ENCODE measurements at regions not wholly inside any gene's neighbourhood (a gene's known extent, or its start where the extent isn't known, plus 50 kb on each side); places are given as distances from the start of the nearest gene placed in this dataset.

DNA sequence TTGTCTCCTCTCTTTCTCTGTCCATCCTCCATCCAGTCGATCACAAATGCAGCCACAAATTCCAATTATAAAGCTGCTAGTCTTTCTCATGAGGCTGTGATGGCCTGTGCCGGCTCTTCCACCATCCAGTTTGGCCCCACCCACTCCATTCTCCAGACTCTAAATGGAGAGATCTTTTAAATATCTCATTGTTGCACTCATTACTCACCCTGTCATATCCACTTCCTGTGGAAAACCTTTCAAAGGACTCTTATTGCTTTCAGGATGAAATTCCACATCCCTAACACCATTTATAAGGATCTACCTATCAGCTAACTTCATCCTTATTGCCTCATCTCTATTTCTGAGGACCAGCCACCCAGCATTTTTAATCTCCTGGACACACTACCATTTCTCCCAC lies 70.6 kb downstream of the NRN1 start:
- Histone ChIP-seq H3K27ac (no peak overlapping the region), H3K27me3 (no peaks in the 10 kb centered on the region), H3K4me3 (no peak overlapping the region), H3K4me1 (peaks cover 0 to 10% (median 8%) of the 10 kb centered on the region in 4 donors), H3K36me3 (no peaks in the 10 kb centered on the region), H3K9me3 (no peaks in the 10 kb centered on the region)
- TF ChIP-seq POLR2A (IDR thresholded peaks at IDR 0.05) (no peak), EP300 (IDR thresholded peaks at IDR 0.05) (no peak), POLR2AphosphoS5 (IDR thresholded peaks at IDR 0.05) (no peak)
- TF ChIP-seq, protein P1, sequence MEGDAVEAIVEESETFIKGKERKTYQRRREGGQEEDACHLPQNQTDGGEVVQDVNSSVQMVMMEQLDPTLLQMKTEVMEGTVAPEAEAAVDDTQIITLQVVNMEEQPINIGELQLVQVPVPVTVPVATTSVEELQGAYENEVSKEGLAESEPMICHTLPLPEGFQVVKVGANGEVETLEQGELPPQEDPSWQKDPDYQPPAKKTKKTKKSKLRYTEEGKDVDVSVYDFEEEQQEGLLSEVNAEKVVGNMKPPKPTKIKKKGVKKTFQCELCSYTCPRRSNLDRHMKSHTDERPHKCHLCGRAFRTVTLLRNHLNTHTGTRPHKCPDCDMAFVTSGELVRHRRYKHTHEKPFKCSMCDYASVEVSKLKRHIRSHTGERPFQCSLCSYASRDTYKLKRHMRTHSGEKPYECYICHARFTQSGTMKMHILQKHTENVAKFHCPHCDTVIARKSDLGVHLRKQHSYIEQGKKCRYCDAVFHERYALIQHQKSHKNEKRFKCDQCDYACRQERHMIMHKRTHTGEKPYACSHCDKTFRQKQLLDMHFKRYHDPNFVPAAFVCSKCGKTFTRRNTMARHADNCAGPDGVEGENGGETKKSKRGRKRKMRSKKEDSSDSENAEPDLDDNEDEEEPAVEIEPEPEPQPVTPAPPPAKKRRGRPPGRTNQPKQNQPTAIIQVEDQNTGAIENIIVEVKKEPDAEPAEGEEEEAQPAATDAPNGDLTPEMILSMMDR (IDR thresholded peaks at IDR 0.05), result no peak
- intact Hi-C loops (cut with DNase I), result no loop called here
- no peak for DNase-seq
- WGBS, 2 donors, result 68 to 82% methylated on average over 2 of the region's 2 CpGs

DNA sequence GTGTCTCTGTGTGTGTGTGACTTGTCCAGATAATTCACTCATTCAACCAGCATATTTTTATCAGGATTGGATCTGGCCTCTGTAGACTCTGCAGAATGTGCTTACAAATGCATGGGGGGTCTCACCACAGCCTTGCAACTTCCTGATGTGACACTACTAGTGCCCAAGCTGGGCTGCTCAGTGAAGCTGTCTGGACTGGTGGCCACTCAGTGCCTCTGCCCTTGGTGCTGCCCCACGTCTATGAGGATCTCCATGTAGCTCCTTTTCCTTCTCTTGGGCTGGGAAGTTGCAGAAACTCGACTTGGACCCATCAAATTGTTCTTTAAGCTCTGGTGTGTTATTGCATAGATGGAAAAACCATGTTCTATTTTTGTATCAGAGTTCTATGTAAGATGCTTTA lies 75.8 kb downstream of the NRN1 start:
- H3K27ac ChIP-seq, result no peak overlapping the region
- DNase-seq, result no peak
- no peak for TF ChIP-seq POLR2AphosphoS5 (IDR thresholded peaks at IDR 0.05)
- H3K4me1 ChIP-seq, result no peaks in the 10 kb centered on the region
- 31 to 46% methylated on average over 2 of the region's 2 CpGs for WGBS, 2 donors
- no peaks in the 10 kb centered on the region for H3K27me3 ChIP-seq
- peaks cover 0 to 3% (median 0%) of the 10 kb centered on the region in 4 donors for H3K9me3 ChIP-seq
- intact Hi-C loops (cut with DNase I), result no loop called here
- H3K4me3 ChIP-seq, result no peak overlapping the region
- H3K36me3 ChIP-seq, result no peaks in the 10 kb centered on the region

DNA sequence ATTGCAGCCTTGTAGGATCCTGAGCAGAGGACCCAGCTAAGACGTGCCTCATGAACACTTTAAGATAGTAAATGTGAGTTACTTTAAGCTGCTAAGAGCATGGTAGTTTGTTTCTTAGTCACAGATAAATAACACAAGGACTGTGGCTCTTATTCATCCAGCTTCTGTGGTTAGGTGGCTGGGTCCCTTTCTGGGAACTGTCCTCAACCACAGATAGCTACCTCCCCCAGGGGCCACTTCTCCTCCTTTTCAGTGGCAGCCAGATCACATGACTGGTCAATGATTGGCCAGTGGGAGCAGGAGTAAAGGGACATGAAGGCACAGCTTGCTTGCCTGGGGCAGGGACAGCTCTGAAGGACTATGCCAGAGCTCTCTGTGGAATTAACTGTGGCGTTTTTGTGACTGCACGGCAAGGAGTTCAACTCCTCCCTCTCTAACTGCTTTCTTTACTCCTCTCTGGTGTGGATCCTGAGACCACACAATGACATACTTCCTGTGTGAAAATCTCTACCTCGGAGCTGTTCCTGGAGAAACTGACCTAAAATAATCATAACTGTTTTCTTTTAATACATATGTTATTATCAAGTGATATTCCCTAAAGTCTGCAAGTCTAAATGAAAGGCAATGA lies 76.5 kb downstream of the NRN1 start:
- Histone ChIP-seq H3K9me3 (peaks cover 0 to 3% (median 0%) of the 10 kb centered on the region in 4 donors), H3K36me3 (no peaks in the 10 kb centered on the region), H3K27me3 (no peaks in the 10 kb centered on the region), H3K4me3 (no peak overlapping the region), H3K27ac (no peak overlapping the region), H3K4me1 (no peaks in the 10 kb centered on the region)
- intact Hi-C loops (cut with DNase I), result no loop called here
- no peak for DNase-seq
- 69 to 72% methylated on average over 4 of the region's 4 CpGs for WGBS, 2 donors
- no peak for TF ChIP-seq EP300 (IDR thresholded peaks at IDR 0.05)
- TF ChIP-seq, protein P1 (IDR thresholded peaks at IDR 0.05), result no peak
- no peak for TF ChIP-seq POLR2AphosphoS5 (IDR thresholded peaks at IDR 0.05)
- TF ChIP-seq POLR2A (IDR thresholded peaks at IDR 0.05), result no peak

- Histone ChIP-seq H3K27ac (no peak overlapping the region), H3K27me3 (no peaks in the 10 kb centered on the region), H3K36me3 (no peaks in the 10 kb centered on the region), H3K9me3 (peaks cover 0 to 2% (median 1%) of the 10 kb centered on the region in 4 donors), H3K4me3 (no peak overlapping the region), H3K4me1 (no peaks in the 10 kb centered on the region)
- DNase-seq, result no peak
- WGBS, 2 donors, result 94 to 95% methylated on average over 4 of the region's 4 CpGs
- TF ChIP-seq POLR2A (IDR thresholded peaks at IDR 0.05) (no peak), EP300 (IDR thresholded peaks at IDR 0.05) (no peak), POLR2AphosphoS5 (IDR thresholded peaks at IDR 0.05) (no peak)
- TF ChIP-seq, protein P1 (IDR thresholded peaks at IDR 0.05), result no peak
- intact Hi-C loops (cut with DNase I), result no loop called here
These were observed 82.9 kb downstream of the NRN1 start for GRCh38 chr6:5923840-5924239.

DNA sequence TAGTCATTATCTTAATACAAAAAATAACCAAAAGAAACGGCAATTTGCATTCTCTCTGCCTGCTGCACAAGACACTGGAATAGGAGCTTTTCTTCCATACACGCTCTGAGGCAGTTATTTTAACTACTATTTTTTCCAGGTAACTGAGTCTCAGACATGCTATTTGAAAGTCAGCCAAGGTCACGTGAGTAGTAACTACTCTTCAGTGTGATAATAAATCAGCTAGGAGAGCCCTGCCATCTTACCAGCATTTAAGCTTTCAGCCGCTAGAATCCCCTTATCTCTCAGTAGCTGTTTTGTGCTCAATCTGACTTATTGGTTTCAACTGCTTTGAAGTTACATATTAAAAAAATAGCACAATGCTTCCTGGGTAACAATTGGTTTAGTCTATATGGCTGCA lies 84.5 kb downstream of the NRN1 start:
- DNase-seq, result no peak
- intact Hi-C loops (cut with DNase I), result no loop called here
- 80% methylated on average over 4 of the region's 4 CpGs for WGBS, 2 donors
- TF ChIP-seq POLR2AphosphoS5 (IDR thresholded peaks at IDR 0.05) (no peak), EP300 (IDR thresholded peaks at IDR 0.05) (no peak), POLR2A (IDR thresholded peaks at IDR 0.05) (no peak)
- TF ChIP-seq, protein P1 (IDR thresholded peaks at IDR 0.05), result no peak
- Histone ChIP-seq H3K27ac (no peak overlapping the region), H3K36me3 (no peaks in the 10 kb centered on the region), H3K4me1 (no peaks in the 10 kb centered on the region), H3K27me3 (no peaks in the 10 kb centered on the region), H3K9me3 (peaks cover 0 to 2% (median 1%) of the 10 kb centered on the region in 4 donors), H3K4me3 (no peak overlapping the region)
